Ascending aorta (tissue), 2 donors: ENCODE measurements at regions not wholly inside any gene's neighbourhood (a gene's known extent, or its start where the extent isn't known, plus 50 kb on each side); places are given as distances from the start of the nearest gene placed in this dataset.
A peak's percentile ranks its signal among the peaks of the same experiment; 100 is the strongest.

Experiments used
- DNase-seq, 2 donors: peaks; one replicate each; pipeline ENCODE4 v3.0.0-alpha.2; 2019; ENCODE audit warnings: low spot score in 2 of 2
- H3K27ac ChIP-seq, 2 donors: fragments of 200-600 bp; sonication (generic); one replicate each; pipeline ENCODE4 v1.5.1; 2016 to 2017; ENCODE audit warnings: mild to moderate bottlenecking in 1 of 2
- H3K27me3 ChIP-seq: fragments of 200-600 bp; sonication (generic); one replicate; pipeline ENCODE4 v1.5.1; 2017
- H3K36me3 ChIP-seq, 2 donors: fragments of 200-600 bp; sonication (generic); one replicate each; pipeline ENCODE4 v1.5.1; 2016
- H3K4me1 ChIP-seq, 2 donors: fragments of 200-600 bp; sonication (generic); one replicate each; pipeline ENCODE4 v1.5.1; 2016 to 2017; ENCODE audit warnings: mild to moderate bottlenecking in 1 of 2
- H3K4me3 ChIP-seq, 2 donors: fragments of 200-600 bp; sonication (generic); one replicate each; pipeline ENCODE4 v1.5.1; 2016 to 2017; ENCODE audit warnings: mild to moderate bottlenecking in 1 of 2
- H3K9me3 ChIP-seq, 2 donors: fragments of 200-600 bp; sonication (generic); one replicate each; pipeline ENCODE4 v1.5.1; 2016
- CTCF ChIP-seq, 3 experiments: fragments of 200-600 bp in 2 of 3; fragments of 450-650 bp in 1 of 3; sonication (generic) in 2 of 3; IDR thresholded peaks; one replicate each; pipeline ENCODE4 v1.5.1; 2016 to 2019; ENCODE audit warnings: antibody characterized with exemption in 3 of 3, mild to moderate bottlenecking in 1 of 3, moderate library complexity in 1 of 3
- intact Hi-C: fragments of 100-400 bp; cut with DNase I; formaldehyde crosslinking; loops from one replicate; pipeline ENCODE4 v1.15.1; 2023

GRCh38 chr6:44528716-44529115, 141.2 kb downstream of the CDC5L start:
- Histone ChIP-seq H3K9me3 (no peaks in the 10 kb centered on the region), H3K27me3 (no peaks in the 10 kb centered on the region), H3K36me3 (no peaks in the 10 kb centered on the region), H3K4me3 (no peak overlapping the region), H3K27ac (no peak overlapping the region), H3K4me1 (no peaks in the 10 kb centered on the region)
- intact Hi-C loops, result no loop called here
- no peak for TF ChIP-seq CTCF (IDR thresholded peaks at IDR 0.05)
- peak in 1 of 2 donors; percentile 49 for DNase-seq

GRCh38 chr6:44529146-44529905, 141.8 kb downstream of the CDC5L start:
- Histone ChIP-seq H3K9me3 (no peaks in the 10 kb centered on the region), H3K4me1 (no peaks in the 10 kb centered on the region), H3K36me3 (no peaks in the 10 kb centered on the region), H3K27ac (no peak overlapping the region), H3K27me3 (no peaks in the 10 kb centered on the region), H3K4me3 (no peak overlapping the region)
- peak in 1 of 2 donors; percentile 50 for DNase-seq
- intact Hi-C loops, result no loop called here
- no peak for TF ChIP-seq CTCF (IDR thresholded peaks at IDR 0.05)

- H3K4me1 ChIP-seq, result no peaks in the 10 kb centered on the region
- no peak overlapping the region for H3K4me3 ChIP-seq
- peak in 1 of 2 donors; percentile 51 for DNase-seq
- H3K27ac ChIP-seq, result no peak overlapping the region
- intact Hi-C loops, result no loop called here
- H3K36me3 ChIP-seq, result no peaks in the 10 kb centered on the region
- H3K27me3 ChIP-seq, result no peaks in the 10 kb centered on the region
- no peak for TF ChIP-seq CTCF (IDR thresholded peaks at IDR 0.05)
- no peaks in the 10 kb centered on the region for H3K9me3 ChIP-seq
Observed at GRCh38 chr6:44530209-44530909, 142.9 kb downstream of the CDC5L start.

- intact Hi-C loops, result no loop called here
- H3K27ac ChIP-seq, result no peak overlapping the region
- no peak for TF ChIP-seq CTCF (IDR thresholded peaks at IDR 0.05)
- no peak for DNase-seq
- no peaks in the 10 kb centered on the region for H3K36me3 ChIP-seq
- H3K9me3 ChIP-seq, result no peaks in the 10 kb centered on the region
- H3K4me3 ChIP-seq, result no peak overlapping the region
- no peaks in the 10 kb centered on the region for H3K27me3 ChIP-seq
- H3K4me1 ChIP-seq, result no peaks in the 10 kb centered on the region
Observed at GRCh38 chr6:44530910-44531234, 143.4 kb downstream of the CDC5L start.

- H3K27me3 ChIP-seq, result no peaks in the 10 kb centered on the region
- no peak overlapping the region for H3K4me3 ChIP-seq
- TF ChIP-seq CTCF (IDR thresholded peaks at IDR 0.05), result no peak
- peak in 1 of 2 donors; percentile 37 for DNase-seq
- H3K27ac ChIP-seq, result no peak overlapping the region
- H3K9me3 ChIP-seq, result no peaks in the 10 kb centered on the region
- H3K36me3 ChIP-seq, result no peaks in the 10 kb centered on the region
- H3K4me1 ChIP-seq, result no peaks in the 10 kb centered on the region
- intact Hi-C loops, result no loop called here
Observed at GRCh38 chr6:44531442-44532015, 144.0 kb downstream of the CDC5L start.
